ENCODE measurements at regions not wholly inside any gene's neighbourhood (a gene's known extent, or its start where the extent isn't known, plus 50 kb on each side); places are given as distances from the start of the nearest gene placed in this dataset.
"Not testable (repeated sequence)": the region's sequence is repeated elsewhere in the genome, so short reads cannot be mapped to it uniquely, and the experiment has no call there.

DNA sequence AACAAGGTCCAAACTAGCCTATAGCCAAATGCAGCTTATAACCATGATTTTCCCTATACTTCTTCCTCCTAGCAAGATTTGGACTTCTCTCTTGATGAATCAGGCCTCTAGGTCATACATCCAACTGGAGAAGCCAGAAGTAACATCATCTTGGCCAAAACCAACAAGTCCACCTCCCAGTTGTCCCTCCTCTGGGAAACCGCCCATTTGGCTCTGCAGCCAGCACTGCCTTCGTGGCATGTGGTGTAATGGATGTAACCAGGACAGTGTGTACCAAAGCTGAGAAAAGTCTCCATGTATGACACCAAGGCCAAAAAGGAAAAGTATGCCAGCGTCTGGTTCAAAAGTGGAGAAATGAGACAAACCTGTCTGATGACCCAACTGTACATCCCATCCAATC, 59.3 kb upstream of the VASH1 start:
- no peak for DNase-seq

DNA sequence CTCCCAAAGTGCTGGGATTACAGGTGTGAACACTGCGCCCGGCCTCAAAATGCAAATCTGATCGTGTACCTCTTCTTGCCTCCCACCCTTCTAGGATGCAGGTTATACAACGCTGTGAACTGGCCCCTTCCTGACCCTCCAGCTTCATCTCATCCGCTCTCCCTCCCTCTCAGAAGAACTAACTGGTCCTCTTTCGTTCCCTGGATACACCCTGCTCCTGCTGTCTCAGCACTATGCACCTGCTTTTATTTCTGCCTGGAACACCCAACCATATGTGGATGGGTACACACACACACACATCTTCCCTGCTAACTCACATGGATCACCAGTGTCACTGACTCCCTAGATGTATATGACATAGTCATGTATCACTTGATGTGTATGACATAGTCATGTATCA, 56.1 kb upstream of the VASH1 start:
- no peak for DNase-seq

DNA sequence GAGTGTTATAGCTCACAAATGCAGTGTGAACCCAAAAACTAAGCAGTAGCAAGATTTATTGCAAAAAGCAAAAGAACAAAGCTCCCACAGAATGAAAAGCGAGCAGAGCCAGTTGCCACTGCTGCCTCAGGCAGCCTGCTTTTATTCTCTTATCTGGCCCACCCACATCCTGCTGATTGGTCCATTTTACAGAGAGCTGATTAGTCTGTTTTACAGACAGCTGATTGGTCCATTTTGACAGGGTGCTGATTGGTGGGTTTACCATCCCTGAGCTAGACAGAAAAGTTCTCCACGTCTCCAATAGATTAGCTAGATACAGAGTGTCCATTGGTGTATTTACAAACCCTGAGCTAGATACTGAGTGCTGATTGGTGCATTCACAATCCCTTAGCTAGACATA, 55.1 kb upstream of the VASH1 start:
- not testable (repeated sequence) for DNase-seq

DNA sequence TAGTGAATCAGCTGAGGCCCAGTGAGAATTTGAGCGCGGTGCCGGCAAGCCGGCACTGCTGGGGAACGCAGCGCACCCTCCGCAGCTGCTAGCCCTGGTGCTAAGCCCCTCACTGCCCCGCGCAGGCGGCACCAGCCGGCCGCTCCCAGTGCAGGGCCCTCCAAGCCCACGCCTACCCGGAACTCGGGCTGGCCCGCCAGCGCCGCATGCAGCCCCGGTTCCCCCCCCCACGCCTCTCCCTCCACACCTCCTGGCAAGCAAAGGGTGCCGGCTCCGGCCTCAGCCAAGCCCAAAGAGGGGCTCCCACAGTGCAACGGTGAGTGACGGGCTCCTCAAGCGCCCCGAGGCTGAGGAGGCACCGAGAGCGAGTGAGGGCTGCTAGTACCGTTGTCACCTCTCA, 54.5 kb upstream of the VASH1 start:
- DNase-seq: no peak

DNA sequence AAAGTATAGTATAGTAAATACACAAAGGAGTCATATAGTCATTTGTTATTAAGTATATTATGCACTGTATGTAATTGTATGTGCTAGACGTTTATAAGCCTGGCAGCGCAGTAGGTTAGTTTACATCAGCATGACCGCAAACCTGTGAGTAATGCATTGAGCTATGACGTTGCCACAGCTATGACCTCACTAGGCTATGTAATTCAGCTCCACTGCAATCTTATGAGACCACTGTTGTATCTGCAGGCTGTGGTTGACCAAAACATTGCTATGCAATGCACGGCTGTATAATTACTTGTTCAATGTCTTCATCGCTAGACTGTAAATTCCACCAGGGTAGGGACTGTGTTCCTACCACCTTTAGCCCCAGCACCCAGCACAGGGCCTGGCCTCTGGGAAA, 53.2 kb upstream of the VASH1 start:
- DNase-seq: no peak

DNA sequence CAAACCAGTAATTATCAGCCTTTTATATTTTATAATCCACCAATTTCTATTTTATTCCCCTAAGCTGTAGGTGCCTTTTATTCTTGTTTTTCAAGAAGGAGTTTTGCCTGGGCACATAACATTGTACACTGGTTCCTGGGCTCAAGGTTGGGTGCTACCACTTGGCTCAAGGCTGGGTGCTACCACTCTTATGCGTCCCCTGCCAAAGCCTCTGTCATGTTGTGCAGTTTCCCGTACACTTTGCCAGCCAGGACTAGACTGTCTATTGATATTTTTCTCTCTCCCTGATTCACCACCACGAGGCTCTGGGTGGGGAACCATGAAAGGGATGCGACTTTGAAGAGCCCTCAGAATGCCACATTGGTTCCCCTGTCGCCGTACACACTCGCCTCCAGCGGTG, 52.5 kb upstream of the VASH1 start:
- no peak for DNase-seq

DNA sequence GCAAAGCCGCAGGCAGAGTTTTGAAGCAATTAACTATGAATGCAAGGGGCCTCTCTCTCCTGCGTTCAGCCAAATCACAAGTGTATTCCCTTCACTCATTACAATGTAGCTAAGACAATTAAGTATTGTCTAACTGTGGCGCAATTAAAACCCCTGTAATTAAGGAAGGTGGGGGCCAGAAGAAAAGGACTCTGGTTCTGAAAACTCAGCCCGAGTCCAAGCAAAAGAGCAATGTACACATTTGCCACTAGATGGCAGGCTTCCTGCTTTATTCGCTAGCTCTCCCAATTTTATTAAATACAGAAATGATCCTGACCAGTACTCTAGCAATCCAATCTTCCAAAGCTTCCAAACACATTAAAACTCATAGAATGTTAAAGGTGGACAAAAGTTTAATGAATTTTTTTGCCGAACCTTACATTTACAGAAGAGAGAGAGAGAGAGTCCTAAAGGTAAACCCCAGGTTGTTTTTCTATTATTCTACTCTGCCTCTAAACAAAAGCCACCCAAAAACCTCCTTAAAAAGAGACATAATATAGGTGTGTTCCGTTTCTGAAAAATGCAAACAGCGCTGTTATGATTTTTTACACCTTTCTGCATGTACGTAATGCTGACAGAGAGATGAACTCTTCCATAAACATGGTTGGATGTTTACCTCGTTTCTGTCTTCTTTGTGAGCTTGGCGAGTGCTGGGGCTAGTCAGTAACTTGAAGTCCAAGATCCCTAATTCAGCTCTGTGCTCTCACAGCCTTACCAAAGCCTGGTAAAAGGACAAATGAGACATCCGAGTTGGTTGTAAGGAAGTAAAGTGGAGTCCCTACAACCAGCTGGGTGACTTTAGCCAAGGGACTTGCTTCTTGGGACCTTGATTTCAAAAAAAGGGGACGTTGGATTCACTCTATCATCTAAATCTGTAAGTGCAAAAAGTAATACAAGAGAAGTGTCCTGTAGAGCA, 50.9 kb upstream of the VASH1 start:
- no peak for DNase-seq

Data from right hindlimb (tissue), 1 donor.